ENCODE measurements at regions not wholly inside any gene's neighbourhood (a gene's known extent, or its start where the extent isn't known, plus 50 kb on each side); places are given as distances from the start of the nearest gene placed in this dataset.

GRCh38 chr13:24007979-24008620 is 110.8 kb upstream of the C1QTNF9B start:
- Histone ChIP-seq H3K79me2 (ENCODE audit: insufficient read depth, low read length) (no peaks in the 10 kb centered on the region), H3K4me3 (ENCODE audit: low read length, poor library complexity, severe bottlenecking) (no peak overlapping the region), H3K9me2 (replicated peaks; ENCODE audit: low read depth, low read length) (no peaks in the 10 kb centered on the region), H3F3A (ENCODE audit: low read depth) (no peaks in the 10 kb centered on the region), H3K36me3 (ENCODE audit: insufficient read depth, low read length) (no peaks in the 10 kb centered on the region), H3K4me2 (ENCODE audit: low read depth, low read length, poor library complexity, severe bottlenecking) (no peak overlapping the region), H3K9me3 (ENCODE audit: insufficient read depth, low read depth, low read length) (no peaks in the 10 kb centered on the region), H2AFZ (ENCODE audit: low read length) (no peak overlapping the region), H4K20me1 (ENCODE audit: insufficient read depth, low read length, poor library complexity, severe bottlenecking) (no peaks in the 10 kb centered on the region), H3K9ac (ENCODE audit: low read depth, low read length, poor library complexity, severe bottlenecking) (no peak overlapping the region), H3K27me3 (ENCODE audit: insufficient read depth, low read length, poor library complexity, severe bottlenecking) (no peaks in the 10 kb centered on the region), H3K4me1 (ENCODE audit: insufficient read depth, low read length, poor library complexity, severe bottlenecking) (no peaks in the 10 kb centered on the region)
- TF ChIP-seq EZH2phosphoT487 (IDR thresholded peaks at IDR 0.05; ENCODE audit: borderline replicate concordance): no peak
- TF ChIP-seq, protein P1, sequence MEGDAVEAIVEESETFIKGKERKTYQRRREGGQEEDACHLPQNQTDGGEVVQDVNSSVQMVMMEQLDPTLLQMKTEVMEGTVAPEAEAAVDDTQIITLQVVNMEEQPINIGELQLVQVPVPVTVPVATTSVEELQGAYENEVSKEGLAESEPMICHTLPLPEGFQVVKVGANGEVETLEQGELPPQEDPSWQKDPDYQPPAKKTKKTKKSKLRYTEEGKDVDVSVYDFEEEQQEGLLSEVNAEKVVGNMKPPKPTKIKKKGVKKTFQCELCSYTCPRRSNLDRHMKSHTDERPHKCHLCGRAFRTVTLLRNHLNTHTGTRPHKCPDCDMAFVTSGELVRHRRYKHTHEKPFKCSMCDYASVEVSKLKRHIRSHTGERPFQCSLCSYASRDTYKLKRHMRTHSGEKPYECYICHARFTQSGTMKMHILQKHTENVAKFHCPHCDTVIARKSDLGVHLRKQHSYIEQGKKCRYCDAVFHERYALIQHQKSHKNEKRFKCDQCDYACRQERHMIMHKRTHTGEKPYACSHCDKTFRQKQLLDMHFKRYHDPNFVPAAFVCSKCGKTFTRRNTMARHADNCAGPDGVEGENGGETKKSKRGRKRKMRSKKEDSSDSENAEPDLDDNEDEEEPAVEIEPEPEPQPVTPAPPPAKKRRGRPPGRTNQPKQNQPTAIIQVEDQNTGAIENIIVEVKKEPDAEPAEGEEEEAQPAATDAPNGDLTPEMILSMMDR (conservative IDR thresholded peaks at IDR 0.05; ENCODE audit: low read length): no peak

DNA sequence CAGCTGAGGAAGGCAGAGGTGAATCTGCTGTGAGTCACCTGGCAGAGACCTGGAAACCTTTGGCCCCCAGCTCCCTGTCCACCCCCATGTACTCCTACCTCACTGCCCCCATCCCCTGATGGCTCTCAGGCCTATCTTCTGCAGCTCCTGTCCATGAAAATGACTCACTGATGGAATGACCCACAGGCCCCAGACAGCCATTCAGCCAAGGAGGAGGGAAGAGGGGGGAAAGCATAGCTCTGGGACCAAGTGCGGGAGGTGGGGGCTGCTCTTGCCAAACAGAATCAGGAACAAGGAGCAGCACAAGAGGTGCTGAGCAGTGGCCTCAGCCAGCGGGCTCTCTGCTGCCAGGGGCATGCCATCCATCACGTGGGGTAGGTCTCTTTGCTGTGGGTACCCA is 111.4 kb upstream of the C1QTNF9B start:
- no peaks in the 10 kb centered on the region for H3K36me3 ChIP-seq (ENCODE audit: insufficient read depth, low read length)
- no peaks in the 10 kb centered on the region for H4K20me1 ChIP-seq (ENCODE audit: insufficient read depth, low read length, poor library complexity, severe bottlenecking)
- no peak overlapping the region for H3K9ac ChIP-seq (ENCODE audit: low read depth, low read length, poor library complexity, severe bottlenecking)
- no peaks in the 10 kb centered on the region for H3K79me2 ChIP-seq (ENCODE audit: insufficient read depth, low read length)
- H3K27me3 ChIP-seq (ENCODE audit: insufficient read depth, low read length, poor library complexity, severe bottlenecking): no peaks in the 10 kb centered on the region
- TF ChIP-seq EZH2phosphoT487 (IDR thresholded peaks at IDR 0.05; ENCODE audit: borderline replicate concordance): no peak
- TF ChIP-seq, protein P1 (conservative IDR thresholded peaks at IDR 0.05; ENCODE audit: low read length): no peak
- H3K4me2 ChIP-seq (ENCODE audit: low read depth, low read length, poor library complexity, severe bottlenecking): no peak overlapping the region
- H2AFZ ChIP-seq (ENCODE audit: low read length): no peak overlapping the region
- H3F3A ChIP-seq (ENCODE audit: low read depth): no peaks in the 10 kb centered on the region
- no peaks in the 10 kb centered on the region for H3K9me3 ChIP-seq (ENCODE audit: insufficient read depth, low read depth, low read length)
- no peak overlapping the region for H3K4me3 ChIP-seq (ENCODE audit: low read length, poor library complexity, severe bottlenecking)
- no peaks in the 10 kb centered on the region for H3K4me1 ChIP-seq (ENCODE audit: insufficient read depth, low read length, poor library complexity, severe bottlenecking)
- no peaks in the 10 kb centered on the region for H3K9me2 ChIP-seq (replicated peaks; ENCODE audit: low read depth, low read length)

- Histone ChIP-seq H3K36me3 (ENCODE audit: insufficient read depth, low read length) (no peaks in the 10 kb centered on the region), H3K9me3 (ENCODE audit: insufficient read depth, low read depth, low read length) (no peaks in the 10 kb centered on the region), H3K27me3 (ENCODE audit: insufficient read depth, low read length, poor library complexity, severe bottlenecking) (no peaks in the 10 kb centered on the region), H3F3A (ENCODE audit: low read depth) (no peaks in the 10 kb centered on the region), H4K20me1 (ENCODE audit: insufficient read depth, low read length, poor library complexity, severe bottlenecking) (no peaks in the 10 kb centered on the region), H3K9ac (ENCODE audit: low read depth, low read length, poor library complexity, severe bottlenecking) (no peak overlapping the region), H3K4me2 (ENCODE audit: low read depth, low read length, poor library complexity, severe bottlenecking) (no peak overlapping the region), H3K79me2 (ENCODE audit: insufficient read depth, low read length) (no peaks in the 10 kb centered on the region), H3K4me1 (ENCODE audit: insufficient read depth, low read length, poor library complexity, severe bottlenecking) (no peaks in the 10 kb centered on the region), H2AFZ (ENCODE audit: low read length) (no peak overlapping the region), H3K4me3 (ENCODE audit: low read length, poor library complexity, severe bottlenecking) (no peak overlapping the region), H3K9me2 (replicated peaks; ENCODE audit: low read depth, low read length) (no peaks in the 10 kb centered on the region)
- TF ChIP-seq, protein P1 (conservative IDR thresholded peaks at IDR 0.05; ENCODE audit: low read length): no peak
- no peak for TF ChIP-seq EZH2phosphoT487 (IDR thresholded peaks at IDR 0.05; ENCODE audit: borderline replicate concordance)
Observed at GRCh38 chr13:24011266-24011665, 114.0 kb upstream of the C1QTNF9B start.

Data from Loucy (cell line).